DOHH2 (cell line): ENCODE measurements at regions not wholly inside any gene's neighbourhood (a gene's known extent, or its start where the extent isn't known, plus 50 kb on each side); places are given as distances from the start of the nearest gene placed in this dataset.
"Not testable (repeated sequence)": the region's sequence is repeated elsewhere in the genome, so short reads cannot be mapped to it uniquely, and the experiment has no call there.

Experiments
- H3F3A ChIP-seq: fragments of 200-600 bp; sonication (generic), shearing (Covaris generic); 2 replicates; pipeline ENCODE4 v1.6.0; 2016; ENCODE audit warnings: antibody characterized with exemption, mild to moderate bottlenecking; ENCODE audit not compliant: control insufficient read depth, insufficient read depth
- H3K27ac ChIP-seq: fragments of 200-600 bp; sonication (generic); 2 replicates; pipeline ENCODE4 v1.5.1; 2014; ENCODE audit warnings: low read depth, mild to moderate bottlenecking, low read length, moderate library complexity
- H3K27me3 ChIP-seq: fragments of 200-600 bp; sonication (generic); 2 replicates; pipeline ENCODE4 v1.6.1; 2014; ENCODE audit warnings: mild to moderate bottlenecking, low read length, mixed read lengths; ENCODE audit not compliant: control insufficient read depth
- H3K36me3 ChIP-seq: fragments of 200-600 bp; sonication (generic); 2 replicates; pipeline ENCODE4 v1.6.1; 2014; ENCODE audit warnings: mild to moderate bottlenecking, low read length, moderate library complexity, mixed read lengths; ENCODE audit not compliant: control insufficient read depth
- H3K4me1 ChIP-seq: fragments of 200-600 bp; sonication (generic); 2 replicates; pipeline ENCODE4 v1.6.1; 2014; ENCODE audit warnings: mild to moderate bottlenecking, low read length, mixed read lengths; ENCODE audit not compliant: control insufficient read depth
- H3K4me2 ChIP-seq: fragments of 200-600 bp; sonication (generic); 2 replicates; pipeline ENCODE4 v1.6.0; 2014; ENCODE audit warnings: mild to moderate bottlenecking, low read length, moderate library complexity
- H3K4me3 ChIP-seq: fragments of 200-600 bp; sonication (generic); 2 replicates; pipeline ENCODE4 v1.5.1; 2014; ENCODE audit warnings: mild to moderate bottlenecking, low read length, mixed read lengths
- H3K79me2 ChIP-seq: fragments of 200-600 bp; sonication (generic); 2 replicates; pipeline ENCODE4 v1.6.1; 2014; ENCODE audit warnings: mild to moderate bottlenecking, low read length, mixed read lengths; ENCODE audit not compliant: control insufficient read depth
- H3K9me2 ChIP-seq: fragments of 200-600 bp; sonication (generic); replicated peaks from 2 replicates; pipeline ENCODE4 v1.6.1; 2014; ENCODE audit warnings: mild to moderate bottlenecking, low read length, mixed read lengths; ENCODE audit not compliant: control insufficient read depth
- H3K9me3 ChIP-seq: fragments of 200-600 bp; sonication (generic); 2 replicates; pipeline ENCODE4 v1.6.1; 2014; ENCODE audit warnings: antibody characterized with exemption, low read length, mixed read lengths; ENCODE audit not compliant: control insufficient read depth, insufficient read depth
- H4K20me1 ChIP-seq: fragments of 200-600 bp; sonication (generic); 2 replicates; pipeline ENCODE4 v1.6.0; 2014; ENCODE audit warnings: low read depth, mild to moderate bottlenecking, antibody characterized with exemption, low read length, moderate library complexity; ENCODE audit not compliant: control insufficient read depth, insufficient read depth
- EZH2phosphoT487 ChIP-seq: fragments of 200-600 bp; sonication (generic); IDR thresholded peaks from 2 replicates; pipeline ENCODE4 v1.6.1; 2017; ENCODE audit warnings: borderline replicate concordance, mild to moderate bottlenecking, antibody characterized with exemption, low read length, moderate library complexity, mixed read lengths
- TF ChIP-seq, protein P1 (sequence below): fragments of 200-600 bp; sonication (generic); IDR thresholded peaks from one replicate; pipeline ENCODE4 v1.5.1; 2014; ENCODE audit warnings: antibody characterized with exemption, mild to moderate bottlenecking, low read depth, low read length; ENCODE audit not compliant: poor library complexity, severe bottlenecking

DNA sequence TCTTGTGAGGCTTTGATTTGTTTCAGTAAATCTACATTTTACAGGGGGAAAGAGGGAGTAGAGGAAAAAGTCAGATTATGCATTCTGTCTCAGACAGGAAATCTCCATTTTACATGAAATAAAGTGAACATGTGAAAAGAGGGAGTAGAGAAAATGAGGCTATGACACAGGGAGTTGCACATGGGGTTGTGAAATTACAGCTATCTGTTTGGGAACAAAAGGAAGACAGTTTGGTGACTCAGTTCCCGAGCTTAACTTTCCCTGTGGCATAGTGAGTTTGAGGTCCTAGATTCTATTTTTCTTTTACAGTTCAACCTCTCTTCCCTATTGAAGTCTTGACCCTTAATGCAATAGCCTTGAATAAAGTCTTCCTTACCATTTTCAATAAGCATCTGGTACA is 63.2 kb upstream of the AGR3 start:
- Histone ChIP-seq H3K27ac (no peak overlapping the region), H3K4me1 (no peaks in the 10 kb centered on the region), H3K79me2 (no peaks in the 10 kb centered on the region), H3K4me2 (no peak overlapping the region), H4K20me1 (no peaks in the 10 kb centered on the region), H3K9me2 (no peaks in the 10 kb centered on the region; the same call in 1 of the 2 replicates), H3K9me3 (peaks cover 10% of the 10 kb centered on the region; the same call in 1 of the 2 replicates), H3K36me3 (no peaks in the 10 kb centered on the region), H3K27me3 (no peaks in the 10 kb centered on the region), H3K4me3 (no peak overlapping the region), H3F3A (no peaks in the 10 kb centered on the region)
- TF ChIP-seq EZH2phosphoT487 = no peak
- TF ChIP-seq, protein P1, sequence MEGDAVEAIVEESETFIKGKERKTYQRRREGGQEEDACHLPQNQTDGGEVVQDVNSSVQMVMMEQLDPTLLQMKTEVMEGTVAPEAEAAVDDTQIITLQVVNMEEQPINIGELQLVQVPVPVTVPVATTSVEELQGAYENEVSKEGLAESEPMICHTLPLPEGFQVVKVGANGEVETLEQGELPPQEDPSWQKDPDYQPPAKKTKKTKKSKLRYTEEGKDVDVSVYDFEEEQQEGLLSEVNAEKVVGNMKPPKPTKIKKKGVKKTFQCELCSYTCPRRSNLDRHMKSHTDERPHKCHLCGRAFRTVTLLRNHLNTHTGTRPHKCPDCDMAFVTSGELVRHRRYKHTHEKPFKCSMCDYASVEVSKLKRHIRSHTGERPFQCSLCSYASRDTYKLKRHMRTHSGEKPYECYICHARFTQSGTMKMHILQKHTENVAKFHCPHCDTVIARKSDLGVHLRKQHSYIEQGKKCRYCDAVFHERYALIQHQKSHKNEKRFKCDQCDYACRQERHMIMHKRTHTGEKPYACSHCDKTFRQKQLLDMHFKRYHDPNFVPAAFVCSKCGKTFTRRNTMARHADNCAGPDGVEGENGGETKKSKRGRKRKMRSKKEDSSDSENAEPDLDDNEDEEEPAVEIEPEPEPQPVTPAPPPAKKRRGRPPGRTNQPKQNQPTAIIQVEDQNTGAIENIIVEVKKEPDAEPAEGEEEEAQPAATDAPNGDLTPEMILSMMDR = no peak

DNA sequence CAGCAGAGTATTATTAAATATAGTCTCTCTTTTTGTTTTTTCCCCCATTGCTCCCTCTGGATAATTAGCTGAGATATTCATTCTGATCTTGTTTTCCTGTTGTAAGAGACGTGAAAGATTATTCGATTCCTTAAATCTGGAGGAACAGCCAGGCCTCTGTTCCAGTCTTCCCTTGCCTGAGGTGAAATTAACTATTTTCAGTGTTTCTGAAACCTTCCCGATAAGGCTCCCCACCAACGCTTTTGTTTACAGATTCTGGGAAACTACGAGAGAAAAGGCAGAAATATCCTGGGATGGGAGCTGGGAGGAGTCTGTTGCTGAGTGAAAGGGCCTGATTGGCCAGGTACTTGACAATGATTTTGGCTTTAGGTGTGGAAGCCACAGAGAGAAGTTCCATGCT is 63.6 kb upstream of the AGR3 start:
- Histone ChIP-seq H3K4me3 (no peak overlapping the region), H3K79me2 (no peaks in the 10 kb centered on the region), H3K4me1 (no peaks in the 10 kb centered on the region), H3K27ac (no peak overlapping the region), H3K36me3 (no peaks in the 10 kb centered on the region), H3K4me2 (no peak overlapping the region), H3K9me3 (peaks cover 12% of the 10 kb centered on the region; the same call in 1 of the 2 replicates), H4K20me1 (no peaks in the 10 kb centered on the region), H3K27me3 (no peaks in the 10 kb centered on the region), H3F3A (no peaks in the 10 kb centered on the region), H3K9me2 (no peaks in the 10 kb centered on the region; the same call in 1 of the 2 replicates)
- no peak for TF ChIP-seq EZH2phosphoT487
- TF ChIP-seq, protein P1 = no peak

DNA sequence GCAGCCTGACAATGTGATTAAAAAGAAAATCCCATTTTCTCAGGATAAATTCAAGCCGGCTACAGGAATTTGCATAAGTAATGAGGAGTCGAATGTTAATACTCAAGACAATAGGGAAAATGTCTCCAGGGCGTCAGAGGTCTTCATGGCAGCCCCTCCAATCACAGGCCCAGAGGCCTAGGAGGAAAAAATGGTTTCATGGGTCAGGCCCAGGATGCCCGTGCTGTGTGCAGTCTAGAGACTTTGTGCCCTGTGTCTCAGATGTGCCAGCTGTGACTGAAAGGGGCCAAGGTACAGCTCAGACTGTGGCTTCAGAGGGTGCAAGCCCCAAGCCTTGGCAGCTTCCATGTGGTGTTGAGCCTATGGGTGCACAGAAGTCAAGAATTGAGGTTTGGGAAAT is 66.3 kb upstream of the AGR3 start:
- not testable (repeated sequence) for H3K4me3 ChIP-seq, H3K4me2 ChIP-seq, H3K36me3 ChIP-seq, H3F3A ChIP-seq, H4K20me1 ChIP-seq, H3K4me1 ChIP-seq, H3K27me3 ChIP-seq, H3K9me2 ChIP-seq, H3K27ac ChIP-seq, H3K79me2 ChIP-seq
- peaks cover 12% of the 10 kb centered on the region; the same call in 1 of the 2 replicates for H3K9me3 ChIP-seq

DNA sequence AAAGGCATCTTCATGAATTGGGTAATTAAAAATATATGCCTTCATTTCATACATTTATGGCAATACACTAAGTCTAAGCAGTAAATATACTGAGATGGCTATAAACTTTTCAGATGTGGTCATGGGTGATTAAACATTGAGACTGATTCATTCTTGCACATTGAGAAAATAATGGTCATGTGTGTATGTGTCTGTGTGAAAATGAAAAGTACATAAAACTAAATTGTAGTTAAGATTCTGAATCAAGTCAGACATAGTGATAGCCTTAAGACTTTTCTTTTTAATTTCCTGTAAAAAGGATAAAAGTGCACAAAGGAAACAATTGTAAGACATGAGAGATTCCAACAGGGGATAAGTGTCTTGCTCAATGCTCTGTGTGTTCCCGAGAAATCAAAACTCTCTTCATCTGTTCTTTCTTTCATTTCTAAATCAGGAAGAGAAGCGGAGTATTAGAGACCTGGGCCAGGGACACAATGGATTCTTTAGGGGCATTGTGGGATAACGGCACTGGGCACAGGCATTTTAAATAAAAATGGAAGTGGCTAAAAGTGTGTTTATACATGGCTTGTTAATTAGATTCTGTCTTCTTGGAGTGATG is 69.8 kb upstream of the AGR3 start:
- Histone ChIP-seq H3K36me3 (no peaks in the 10 kb centered on the region), H3K27ac (no peak overlapping the region), H3K27me3 (no peaks in the 10 kb centered on the region; the same call in 1 of the 2 replicates), H3F3A (no peaks in the 10 kb centered on the region), H3K4me1 (no peaks in the 10 kb centered on the region), H3K4me3 (no peak overlapping the region), H3K79me2 (no peaks in the 10 kb centered on the region), H3K9me3 (peaks cover 12% of the 10 kb centered on the region; the same call in 1 of the 2 replicates), H4K20me1 (no peaks in the 10 kb centered on the region), H3K4me2 (no peak overlapping the region), H3K9me2 (no peaks in the 10 kb centered on the region; the same call in 1 of the 2 replicates)
- TF ChIP-seq, protein P1 = no peak
- TF ChIP-seq EZH2phosphoT487 = no peak
